ENCODE measurements at regions not wholly inside any gene's neighbourhood (a gene's known extent, or its start where the extent isn't known, plus 50 kb on each side); places are given as distances from the start of the nearest gene placed in this dataset.

- H3K36me3 ChIP-seq = no peaks in the 10 kb centered on the region
- H3K4me1 ChIP-seq = no peaks in the 10 kb centered on the region
- WGBS = 27% methylated on average over 1 of the region's 1 CpG
- intact Hi-C loops (cut with DNase I) = no loop called here
- no peak for DNase-seq (ENCODE audit: extremely low spot score)
- no peak overlapping the region for H3K27ac ChIP-seq (replicated peaks in 1 of 4)
- TF ChIP-seq POLR2AphosphoS5 (IDR thresholded peaks at IDR 0.05) = no peak
- no peak for TF ChIP-seq POLR2A (IDR thresholded peaks at IDR 0.05; ENCODE audit: low read depth)
- no peak for TF ChIP-seq EP300 (IDR thresholded peaks at IDR 0.05)
- no peak for TF ChIP-seq CTCF (IDR thresholded peaks at IDR 0.05)
- peaks cover 0 to 2% (median 0%) of the 10 kb centered on the region in 4 donors for H3K9me3 ChIP-seq
- no peak overlapping the region for H3K4me3 ChIP-seq
- no peaks in the 10 kb centered on the region for H3K27me3 ChIP-seq
These were observed 557.0 kb downstream of the FLRT2 start for GRCh38 chr14:86086962-86087361.

- Histone ChIP-seq H3K27me3 (no peaks in the 10 kb centered on the region), H3K9me3 (peaks cover 0 to 5% (median 0%) of the 10 kb centered on the region in 4 donors), H3K27ac (replicated peaks in 1 of 4) (no peak overlapping the region), H3K4me1 (no peaks in the 10 kb centered on the region), H3K36me3 (no peaks in the 10 kb centered on the region), H3K4me3 (no peak overlapping the region)
- no peak for TF ChIP-seq POLR2A (IDR thresholded peaks at IDR 0.05; ENCODE audit: low read depth)
- TF ChIP-seq EP300 (IDR thresholded peaks at IDR 0.05) = no peak
- no peak for TF ChIP-seq POLR2AphosphoS5 (IDR thresholded peaks at IDR 0.05)
- no peak for TF ChIP-seq CTCF (IDR thresholded peaks at IDR 0.05)
- intact Hi-C loops (cut with DNase I) = no loop called here
- no peak for DNase-seq (ENCODE audit: extremely low spot score)
- WGBS = 68% methylated on average over 1 of the region's 1 CpG
These were observed 554.2 kb downstream of the FLRT2 start for GRCh38 chr14:86084097-86084496.

- peaks cover 0 to 5% (median 0%) of the 10 kb centered on the region in 4 donors for H3K9me3 ChIP-seq
- H3K27me3 ChIP-seq = no peaks in the 10 kb centered on the region
- no peak overlapping the region for H3K4me3 ChIP-seq
- H3K27ac ChIP-seq (replicated peaks in 1 of 4) = no peak overlapping the region
- no peak for DNase-seq (ENCODE audit: extremely low spot score)
- TF ChIP-seq POLR2AphosphoS5 (IDR thresholded peaks at IDR 0.05) (no peak), EP300 (IDR thresholded peaks at IDR 0.05) (no peak), CTCF (IDR thresholded peaks at IDR 0.05) (no peak)
- intact Hi-C loops (cut with DNase I) = no loop called here
- H3K36me3 ChIP-seq = no peaks in the 10 kb centered on the region
- H3K4me1 ChIP-seq = no peaks in the 10 kb centered on the region
These were observed 553.7 kb downstream of the FLRT2 start for GRCh38 chr14:86083616-86084015.

GRCh38 chr14:86072116-86072894 lies 542.4 kb downstream of the FLRT2 start:
- no peaks in the 10 kb centered on the region for H3K9me3 ChIP-seq
- no peaks in the 10 kb centered on the region for H3K27me3 ChIP-seq
- H3K4me1 ChIP-seq = no peaks in the 10 kb centered on the region
- WGBS = 31% methylated on average over 5 of the region's 5 CpGs
- no peak overlapping the region for H3K27ac ChIP-seq (replicated peaks in 1 of 4)
- no peaks in the 10 kb centered on the region for H3K36me3 ChIP-seq
- no peak for TF ChIP-seq EP300 (IDR thresholded peaks at IDR 0.05)
- no peak for TF ChIP-seq CTCF (IDR thresholded peaks at IDR 0.05)
- no peak for TF ChIP-seq POLR2AphosphoS5 (IDR thresholded peaks at IDR 0.05)
- TF ChIP-seq POLR2A (IDR thresholded peaks at IDR 0.05; ENCODE audit: low read depth) = no peak
- no peak overlapping the region for H3K4me3 ChIP-seq
- no peak for DNase-seq (ENCODE audit: extremely low spot score)
- intact Hi-C loops (cut with DNase I) = no loop called here

- no peak overlapping the region for H3K27ac ChIP-seq (replicated peaks in 1 of 4)
- no peaks in the 10 kb centered on the region for H3K4me1 ChIP-seq
- intact Hi-C loops (cut with DNase I) = no loop called here
- no peak for DNase-seq (ENCODE audit: extremely low spot score)
- H3K9me3 ChIP-seq = no peaks in the 10 kb centered on the region
- no peak for TF ChIP-seq EP300 (IDR thresholded peaks at IDR 0.05)
- H3K36me3 ChIP-seq = no peaks in the 10 kb centered on the region
- H3K27me3 ChIP-seq = no peaks in the 10 kb centered on the region
- 46% methylated on average over 2 of the region's 2 CpGs for WGBS
- H3K4me3 ChIP-seq = no peak overlapping the region
These were observed 536.7 kb downstream of the FLRT2 start for GRCh38 chr14:86066651-86067050.
